GM12878 (cell line): ENCODE measurements at regions not wholly inside any gene's neighbourhood (a gene's known extent, or its start where the extent isn't known, plus 50 kb on each side); places are given as distances from the start of the nearest gene placed in this dataset.
A peak's percentile ranks its signal among the peaks of the same experiment; 100 is the strongest.

Source experiments
- ATAC-seq: fragments of 200-7000 bp; cut with Tn5 transposase; 3 replicates; pipeline ENCODE4 v1.9.1; 2020; ENCODE audit warnings: mild to moderate bottlenecking, moderate library complexity
- BruUV-seq: library from RNA; stranded (reverse); fragments of 400-500 nt; replicated peaks from 2 replicates; lab custom pipeline; 2021; lab: Mats Ljungman, UMichigan
- CTCF ChIA-PET: fragments of 300-600 bp; sonication (Branson Sonifier 250); formaldehyde crosslinking; extraction: SDS; loops from one replicate; lab custom pipeline; 2021; ENCODE audit warnings: inconsistent platforms; lab: Yijun Ruan, JAX
- POLR2A ChIA-PET: fragments of 350-600 bp; formaldehyde crosslinking; extraction: SDS; loops from one replicate; lab custom pipeline; 2021; ENCODE audit warnings: inconsistent platforms; lab: Charles Lee
- RAD21 ChIA-PET: fragments of 300-600 bp; sonication (Branson Sonifier 250); formaldehyde crosslinking; loops from one replicate; lab custom pipeline; 2023; ENCODE audit warnings: antibody characterized with exemption; ENCODE audit not compliant: unreplicated experiment; lab: Charles Lee
- SMC1A ChIA-PET: fragments of 300-600 bp; sonication (Branson Sonifier 250); formaldehyde crosslinking; loops from one replicate; lab custom pipeline; 2023; ENCODE audit not compliant: unreplicated experiment, uncharacterized antibody; lab: Charles Lee
- DNase-seq: peaks from one replicate; pipeline ENCODE4 v3.0.0-alpha.2; 2011; ENCODE audit warnings: low read depth, low spot score
- FAIRE-seq: peaks from 3 replicates; lab custom pipeline; 2011; peaks lifted over from hg19 to GRCh38; lab: Jason Lieb, UNC
- H2AFZ ChIP-seq: 2 replicates; pipeline ENCODE4 v1.6.0; 2011; ENCODE audit warnings: low read depth, low read length, control low read depth; ENCODE audit not compliant: control insufficient read depth
- H3K27ac ChIP-seq: 2 replicates; pipeline ENCODE4 v1.5.1; 2011; ENCODE audit warnings: control low read depth; ENCODE audit not compliant: control insufficient read depth, insufficient read depth
- H3K27me3 ChIP-seq, 2 experiments: replicated peaks in 1 of 2; 2 replicates each; pipeline versions ENCODE4 v1.6.0 to v1.6.1; 2011; ENCODE audit warnings: low read length in 1 of 2; ENCODE audit not compliant: control insufficient read depth in 2 of 2, insufficient read depth in 2 of 2
- H3K36me3 ChIP-seq, 2 experiments: 2 replicates each; pipeline ENCODE4 v1.5.1; 2011; ENCODE audit warnings: low read length in 1 of 2; ENCODE audit not compliant: control insufficient read depth in 2 of 2, insufficient read depth in 2 of 2
- H3K4me1 ChIP-seq: 2 replicates; pipeline ENCODE4 v1.6.1; 2011; ENCODE audit warnings: mild to moderate bottlenecking, low read length, moderate library complexity, mixed read lengths; ENCODE audit not compliant: control insufficient read depth, insufficient read depth
- H3K4me2 ChIP-seq: 2 replicates; pipeline ENCODE4 v1.6.0; 2011; ENCODE audit warnings: control low read depth; ENCODE audit not compliant: control insufficient read depth, insufficient read depth
- H3K4me3 ChIP-seq: fragments of 200-600 bp; sonication (generic); 2 replicates; pipeline ENCODE4 v1.5.1; 2016
- H3K79me2 ChIP-seq: 2 replicates; pipeline ENCODE4 v1.6.0; 2011; ENCODE audit warnings: low read length; ENCODE audit not compliant: control insufficient read depth, insufficient read depth
- H3K9ac ChIP-seq: 2 replicates; pipeline ENCODE4 v1.8.0; 2011; ENCODE audit warnings: low read length, control low read depth, mixed read lengths; ENCODE audit not compliant: control insufficient read depth, insufficient read depth
- H3K9me3 ChIP-seq: replicated peaks from 3 replicates; pipeline ENCODE4 v1.5.1; 2011; ENCODE audit warnings: mild to moderate bottlenecking, low read length; ENCODE audit not compliant: control insufficient read depth, insufficient read depth
- H4K20me1 ChIP-seq: 2 replicates; pipeline ENCODE4 v1.6.0; 2011; ENCODE audit not compliant: control insufficient read depth, insufficient read depth
- BCL11A ChIP-seq: IDR thresholded peaks from 2 replicates; pipeline ENCODE4 v1.6.1; 2011; ENCODE audit warnings: low read depth, low read length
- BCLAF1 ChIP-seq: fragments of 450-650 bp; IDR thresholded peaks from 2 replicates; pipeline ENCODE4 v1.6.1; 2017; ENCODE audit warnings: antibody characterized with exemption, mild to moderate bottlenecking, moderate library complexity
- FOS ChIP-seq: IDR thresholded peaks from 3 replicates; pipeline ENCODE4 v1.6.1; 2011; ENCODE audit warnings: borderline replicate concordance; ENCODE audit not compliant: insufficient read length; ENCODE audit errors: extremely low read depth
- HDGF ChIP-seq: fragments of 450-650 bp; IDR thresholded peaks from 2 replicates; pipeline ENCODE4 v1.6.1; 2016; ENCODE audit warnings: antibody characterized with exemption
- MEF2A ChIP-seq: IDR thresholded peaks from 2 replicates; pipeline ENCODE4 v1.6.1; 2011; ENCODE audit warnings: low read depth, mild to moderate bottlenecking, low read length, moderate library complexity; ENCODE audit not compliant: insufficient read depth
- PAX5 ChIP-seq: IDR thresholded peaks from 2 replicates; pipeline ENCODE4 v1.6.1; 2011; ENCODE audit warnings: low read depth, low read length, borderline replicate concordance
- PAX8 ChIP-seq: fragments of 450-650 bp; IDR thresholded peaks from 2 replicates; pipeline ENCODE4 v1.6.1; 2017; ENCODE audit warnings: mild to moderate bottlenecking, moderate library complexity
- RELB ChIP-seq: fragments of 450-650 bp; IDR thresholded peaks from 2 replicates; pipeline ENCODE4 v1.6.1; 2017; ENCODE audit warnings: low read depth, mild to moderate bottlenecking, moderate library complexity
- TCF12 ChIP-seq: IDR thresholded peaks from 2 replicates; pipeline ENCODE4 v1.6.1; 2011; ENCODE audit warnings: low read depth, mild to moderate bottlenecking, low read length
- TCF3 ChIP-seq: IDR thresholded peaks from 2 replicates; pipeline ENCODE4 v1.6.1; 2012; ENCODE audit warnings: low read depth, mild to moderate bottlenecking, low read length, borderline replicate concordance; ENCODE audit not compliant: insufficient read depth
- WGBS: methylation state at CpG from one replicate; pipeline ENCODE4 v1.1.6; 2016; ENCODE audit warnings: low lambda C conversion rate; ENCODE audit not compliant: insufficient replicate concordance, insufficient coverage; ENCODE audit errors: missing lambda C conversion rate; 5-methylcytosine and 5-hydroxymethylcytosine counted together
- in situ Hi-C: fragments of 300-500 bp; cut with MboI; formaldehyde crosslinking; loops from 9 replicates; pipeline ENCODE4 v1.14.3; 2018; ENCODE audit warnings: mixed read lengths
- intact Hi-C: fragments of 100-400 bp; cut with micrococcal nuclease; formaldehyde crosslinking; loops from one replicate; pipeline ENCODE4 v1.14.2; 2022; ENCODE audit not compliant: unreplicated experiment

GRCh38 chr5:79888643-79889042 lies 102.4 kb downstream of the MTX3 start (continued):
- no peak for TF ChIP-seq BCL11A
- TF ChIP-seq BCLAF1 = no peak
- no peak for TF ChIP-seq PAX8
- TF ChIP-seq HDGF = no peak
- TF ChIP-seq RELB = no peak
- TF ChIP-seq FOS = no peak

GRCh38 chr5:79886925-79887655 lies 104.0 kb downstream of the MTX3 start:
- no peaks in the 10 kb centered on the region for H3K4me1 ChIP-seq
- WGBS = 46% methylated on average over 10 of the region's 10 CpGs
- H3K79me2 ChIP-seq = no peaks in the 10 kb centered on the region
- H2AFZ ChIP-seq = no peak overlapping the region
- ChIA-PET SMC1A (no interaction called here), CTCF (interaction anchor here (0.7 to 0.8 kb wide), 2 partner anchors 8 to 30 kb away, joined by 3 read pairs; no protein-coding TSS in a partner anchor), POLR2A (no interaction called here), RAD21 (no interaction called here)
- no peaks in the 10 kb centered on the region for H3K36me3 ChIP-seq
- BruUV-seq = no TSS peak
- no peaks in the 10 kb centered on the region; the same call in 2 of the 3 replicates for H3K9me3 ChIP-seq
- no peak overlapping the region for H3K27ac ChIP-seq
- intact Hi-C loops = no loop called here
- H3K4me2 ChIP-seq = peak overlapping the region; percentile 22; the same call in 1 of the 2 replicates
- ATAC-seq = no peak
- no peaks in the 10 kb centered on the region; a peak in 1 of 4 replicates for H3K27me3 ChIP-seq
- no peaks in the 10 kb centered on the region for H4K20me1 ChIP-seq
- peak; percentile 7 for DNase-seq
- no peak overlapping the region for H3K9ac ChIP-seq
- no peak overlapping the region for H3K4me3 ChIP-seq
- in situ Hi-C loops = no loop called here
- FAIRE-seq = no peak
- TF ChIP-seq MEF2A (peak; percentile 60; the same call in 1 of the 2 replicates), TCF12 (0 out of 2 replicates have a peak, but pooled peaks have one; percentile 20), TCF3 (peak; percentile 77; the same call in 1 of the 2 replicates), PAX5 (no peak)
